ENCODE measurements at regions not wholly inside any gene's neighbourhood (a gene's known extent, or its start where the extent isn't known, plus 50 kb on each side); places are given as distances from the start of the nearest gene placed in this dataset.
"Not testable (repeated sequence)": the region's sequence is repeated elsewhere in the genome, so short reads cannot be mapped to it uniquely, and the experiment has no call there.

- in situ Hi-C loops (cut with MboI; ENCODE audit: low sequenced_read_pairs in 4 of 4) (loop anchor here in 1 of 4 donors (25.0 kb wide), 1 partner anchor 97 kb away; no protein-coding TSS in a partner anchor), intact Hi-C loops (cut with DNase I; ENCODE audit: low total_unique reads) (no loop called here)
- H3K4me1 ChIP-seq = no peaks in the 10 kb centered on the region
- no peak overlapping the region for H3K27ac ChIP-seq
- ATAC-seq (no peak), DNase-seq (no peak)
- no peaks in the 10 kb centered on the region for H3K36me3 ChIP-seq
- no peaks in the 10 kb centered on the region for H3K27me3 ChIP-seq
- TF ChIP-seq POLR2A (IDR thresholded peaks at IDR 0.05) (no peak), CTCF (IDR thresholded peaks at IDR 0.05 in 4 of 5, conservative IDR thresholded peaks at IDR 0.05 in 1 of 5) (no peak)
- no peak overlapping the region for H3K4me3 ChIP-seq
- no peaks in the 10 kb centered on the region for H3K9me3 ChIP-seq
Measured at GRCh38 chr16:35215287-35215686, 1755.9 kb downstream of the TP53TG3F start.

- in situ Hi-C loops (cut with MboI; ENCODE audit: low sequenced_read_pairs in 4 of 4) = loop anchor here in 1 of 4 donors (25.0 kb wide), 1 partner anchor 96 kb away; no protein-coding TSS in a partner anchor
- intact Hi-C loops (cut with DNase I; ENCODE audit: low total_unique reads); H3K36me3 ChIP-seq; DNase-seq; ATAC-seq; H3K4me1 ChIP-seq; H3K4me3 ChIP-seq; H3K9me3 ChIP-seq; H3K27me3 ChIP-seq; H3K27ac ChIP-seq: not testable (repeated sequence)
Measured at GRCh38 chr16:35216261-35216660, 1756.8 kb downstream of the TP53TG3F start.

GRCh38 chr16:35221482-35222185 lies 1762.2 kb downstream of the TP53TG3F start:
- H3K27ac ChIP-seq = no peak overlapping the region
- in situ Hi-C loops (cut with MboI; ENCODE audit: low sequenced_read_pairs in 4 of 4) = loop anchor here in 1 of 4 donors (25.0 kb wide), 1 partner anchor 91 kb away; no protein-coding TSS in a partner anchor

GRCh38 chr16:35234679-35235078 lies 1775.3 kb downstream of the TP53TG3F start:
- no peak overlapping the region for H3K4me3 ChIP-seq
- no peaks in the 10 kb centered on the region for H3K27me3 ChIP-seq
- H3K9me3 ChIP-seq = no peaks in the 10 kb centered on the region
- H3K36me3 ChIP-seq = no peaks in the 10 kb centered on the region
- H3K4me1 ChIP-seq = no peaks in the 10 kb centered on the region
- intact Hi-C loops (cut with DNase I; ENCODE audit: low total_unique reads) (no loop called here), in situ Hi-C loops (cut with MboI; ENCODE audit: low sequenced_read_pairs in 4 of 4) (no loop called here)
- no peak for ATAC-seq
- TF ChIP-seq POLR2A (IDR thresholded peaks at IDR 0.05) = no peak
- TF ChIP-seq CTCF (IDR thresholded peaks at IDR 0.05 in 4 of 5, conservative IDR thresholded peaks at IDR 0.05 in 1 of 5) = no peak
- no peak overlapping the region for H3K27ac ChIP-seq
- no peak for DNase-seq

More at GRCh38 chr16:35221482-35222185, 1762.2 kb downstream of the TP53TG3F start:
- Histone ChIP-seq H3K4me1 (no peaks in the 10 kb centered on the region), H3K36me3 (no peaks in the 10 kb centered on the region), H3K9me3 (no peaks in the 10 kb centered on the region), H3K4me3 (no peak overlapping the region), H3K27me3 (no peaks in the 10 kb centered on the region)
- ATAC-seq (no peak), DNase-seq (no peak)
- TF ChIP-seq POLR2A (IDR thresholded peaks at IDR 0.05) (no peak), CTCF (IDR thresholded peaks at IDR 0.05 in 4 of 5, conservative IDR thresholded peaks at IDR 0.05 in 1 of 5) (no peak)
- intact Hi-C loops (cut with DNase I; ENCODE audit: low total_unique reads) = no loop called here

- intact Hi-C loops (cut with DNase I; ENCODE audit: low total_unique reads) = no loop called here
- no peak for DNase-seq
Measured at GRCh38 chr16:35239561-35239960, 1780.1 kb downstream of the TP53TG3F start.

More at GRCh38 chr16:35239561-35239960, 1780.1 kb downstream of the TP53TG3F start:
- TF ChIP-seq CTCF (IDR thresholded peaks at IDR 0.05 in 4 of 5, conservative IDR thresholded peaks at IDR 0.05 in 1 of 5) (no peak), POLR2A (IDR thresholded peaks at IDR 0.05) (no peak)
- no peaks in the 10 kb centered on the region for H3K9me3 ChIP-seq
- no peaks in the 10 kb centered on the region for H3K36me3 ChIP-seq
- ATAC-seq = no peak
- no peak overlapping the region for H3K4me3 ChIP-seq
- in situ Hi-C loops (cut with MboI; ENCODE audit: low sequenced_read_pairs in 4 of 4) = no loop called here
- H3K27ac ChIP-seq = no peak overlapping the region
- H3K27me3 ChIP-seq = no peaks in the 10 kb centered on the region
- H3K4me1 ChIP-seq = no peaks in the 10 kb centered on the region

All from gastrocnemius medialis (tissue), 4 donors.